Trophoblast cell (in vitro differentiated cells and primary cell): ENCODE measurements at regions not wholly inside any gene's neighbourhood (a gene's known extent, or its start where the extent isn't known, plus 50 kb on each side); places are given as distances from the start of the nearest gene placed in this dataset.
"Not testable (repeated sequence)": the region's sequence is repeated elsewhere in the genome, so short reads cannot be mapped to it uniquely, and the experiment has no call there.

Experiments
- DNase-seq, 2 donors: peaks; one replicate each; pipeline ENCODE4 v3.0.0-alpha.2; 2016
- H2AFZ ChIP-seq: 2 replicates; pipeline ENCODE4 v1.6.1; 2013; ENCODE audit warnings: low read length, moderate library complexity, mild to moderate bottlenecking; ENCODE audit not compliant: insufficient read depth, poor library complexity
- H2AK5ac ChIP-seq: 2 replicates; pipeline ENCODE4 v1.6.1; 2013; ENCODE audit warnings: mild to moderate bottlenecking, low read length
- H2BK120ac ChIP-seq: 2 replicates; pipeline ENCODE4 v1.6.1; 2013; ENCODE audit warnings: low read length, mild to moderate bottlenecking, moderate library complexity; ENCODE audit not compliant: insufficient read depth, poor library complexity
- H2BK12ac ChIP-seq: 2 replicates; pipeline ENCODE4 v1.6.1; 2013; ENCODE audit warnings: mild to moderate bottlenecking, low read length, moderate library complexity
- H2BK5ac ChIP-seq: 2 replicates; pipeline ENCODE4 v1.6.1; 2013; ENCODE audit warnings: low read length, low read depth, moderate library complexity, mild to moderate bottlenecking; ENCODE audit not compliant: poor library complexity
- H3K14ac ChIP-seq: 2 replicates; pipeline ENCODE4 v1.6.1; 2013; ENCODE audit warnings: mild to moderate bottlenecking, low read length
- H3K18ac ChIP-seq: 2 replicates; pipeline ENCODE4 v1.6.1; 2013; ENCODE audit warnings: mild to moderate bottlenecking, low read length
- H3K23ac ChIP-seq: 2 replicates; pipeline ENCODE4 v1.6.1; 2013; ENCODE audit warnings: low read length
- H3K27ac ChIP-seq: 2 replicates; pipeline ENCODE4 v1.5.1; 2013; ENCODE audit warnings: low read depth, mild to moderate bottlenecking, inconsistent platforms, low read length, moderate library complexity
- H3K27me3 ChIP-seq: 2 replicates; pipeline ENCODE4 v1.6.1; 2013; ENCODE audit warnings: inconsistent platforms, mild to moderate bottlenecking, low read length, moderate library complexity; ENCODE audit not compliant: insufficient read depth
- H3K36me3 ChIP-seq, 2 experiments: 1 replicate in 1 of 2; 2 replicates in 1 of 2; pipeline ENCODE4 v1.6.1; 2013; ENCODE audit warnings: low read length in 2 of 2, mild to moderate bottlenecking in 2 of 2, moderate library complexity in 1 of 2; ENCODE audit not compliant: insufficient read depth in 2 of 2, control insufficient read depth in 1 of 2
- H3K4ac ChIP-seq: 2 replicates; pipeline ENCODE4 v1.6.1; 2013; ENCODE audit warnings: low read depth, mild to moderate bottlenecking, low read length, moderate library complexity
- H3K4me1 ChIP-seq, 2 experiments: 1 replicate in 1 of 2; 2 replicates in 1 of 2; pipeline ENCODE4 v1.6.1; 2013; ENCODE audit warnings: low read length in 2 of 2, mild to moderate bottlenecking in 2 of 2, moderate library complexity in 1 of 2; ENCODE audit not compliant: insufficient read depth in 2 of 2, control insufficient read depth in 1 of 2
- H3K4me2 ChIP-seq: 2 replicates; pipeline ENCODE4 v1.6.1; 2013; ENCODE audit warnings: inconsistent platforms, mild to moderate bottlenecking, low read length, moderate library complexity
- H3K4me3 ChIP-seq: 2 replicates; pipeline ENCODE4 v1.5.1; 2013; ENCODE audit warnings: mild to moderate bottlenecking, low read depth, low read length, inconsistent platforms
- H3K79me1 ChIP-seq: one replicate; pipeline ENCODE4 v1.6.1; 2013; ENCODE audit warnings: low read length
- H3K79me2 ChIP-seq: 2 replicates; pipeline ENCODE4 v1.6.1; 2013; ENCODE audit warnings: low read length, mild to moderate bottlenecking; ENCODE audit not compliant: control insufficient read depth, insufficient read depth, poor library complexity
- H3K9ac ChIP-seq: 2 replicates; pipeline ENCODE4 v1.6.1; 2013; ENCODE audit warnings: mild to moderate bottlenecking, low read length
- H3K9me3 ChIP-seq: 2 replicates; pipeline ENCODE4 v1.6.1; 2013; ENCODE audit warnings: low read depth, mild to moderate bottlenecking, control low read depth, inconsistent platforms, low read length; ENCODE audit not compliant: insufficient read depth
- H4K12ac ChIP-seq: 2 replicates; pipeline ENCODE4 v1.6.1; 2013; ENCODE audit warnings: low read depth, mild to moderate bottlenecking, low read length, moderate library complexity
- H4K8ac ChIP-seq: 2 replicates; pipeline ENCODE4 v1.6.1; 2013; ENCODE audit warnings: low read depth, mild to moderate bottlenecking, low read length, moderate library complexity
- H4K91ac ChIP-seq: one replicate; pipeline ENCODE4 v1.6.1; 2013; ENCODE audit warnings: low read depth, mild to moderate bottlenecking, low read length, moderate library complexity
- WGBS: extraction: QIAGEN DNeasy Blood & Tissue Kit; methylation state at CpG from one replicate; pipeline ENCODE4 v1.1.7; 2013; ENCODE audit warnings: missing lambda C conversion rate; ENCODE audit not compliant: insufficient read length, insufficient coverage; ENCODE audit errors: extremely low coverage; 5-methylcytosine and 5-hydroxymethylcytosine counted together

GRCh38 chr13:24931450-24932251 lies 164.3 kb upstream of the PABPC3 start:
- Histone ChIP-seq H3K14ac (no peak overlapping the region), H2BK12ac (no peak overlapping the region), H2BK5ac (no peak overlapping the region), H3K79me2 (no peaks in the 10 kb centered on the region), H3K9ac (no peak overlapping the region), H3K18ac (no peak overlapping the region), H3K27ac (no peak overlapping the region), H4K91ac (no peak overlapping the region), H3K4me1 (peaks cover 0 to 4% of the 10 kb centered on the region in 2 experiments), H3K23ac (no peak overlapping the region), H3K4ac (no peak overlapping the region), H3K9me3 (peaks cover 2% of the 10 kb centered on the region), H3K4me3 (no peak overlapping the region), H3K27me3 (no peaks in the 10 kb centered on the region), H2BK120ac (no peak overlapping the region), H3K79me1 (no peaks in the 10 kb centered on the region), H2AFZ (no peak overlapping the region), H2AK5ac (no peak overlapping the region), H3K36me3 (no peaks in the 10 kb centered on the region), H4K8ac (no peak overlapping the region), H4K12ac (no peak overlapping the region), H3K4me2 (peak overlapping the region; percentile 48)
- no peak for DNase-seq
- WGBS: no CpG with 5 or more reads among the region's 31 CpGs

DNA sequence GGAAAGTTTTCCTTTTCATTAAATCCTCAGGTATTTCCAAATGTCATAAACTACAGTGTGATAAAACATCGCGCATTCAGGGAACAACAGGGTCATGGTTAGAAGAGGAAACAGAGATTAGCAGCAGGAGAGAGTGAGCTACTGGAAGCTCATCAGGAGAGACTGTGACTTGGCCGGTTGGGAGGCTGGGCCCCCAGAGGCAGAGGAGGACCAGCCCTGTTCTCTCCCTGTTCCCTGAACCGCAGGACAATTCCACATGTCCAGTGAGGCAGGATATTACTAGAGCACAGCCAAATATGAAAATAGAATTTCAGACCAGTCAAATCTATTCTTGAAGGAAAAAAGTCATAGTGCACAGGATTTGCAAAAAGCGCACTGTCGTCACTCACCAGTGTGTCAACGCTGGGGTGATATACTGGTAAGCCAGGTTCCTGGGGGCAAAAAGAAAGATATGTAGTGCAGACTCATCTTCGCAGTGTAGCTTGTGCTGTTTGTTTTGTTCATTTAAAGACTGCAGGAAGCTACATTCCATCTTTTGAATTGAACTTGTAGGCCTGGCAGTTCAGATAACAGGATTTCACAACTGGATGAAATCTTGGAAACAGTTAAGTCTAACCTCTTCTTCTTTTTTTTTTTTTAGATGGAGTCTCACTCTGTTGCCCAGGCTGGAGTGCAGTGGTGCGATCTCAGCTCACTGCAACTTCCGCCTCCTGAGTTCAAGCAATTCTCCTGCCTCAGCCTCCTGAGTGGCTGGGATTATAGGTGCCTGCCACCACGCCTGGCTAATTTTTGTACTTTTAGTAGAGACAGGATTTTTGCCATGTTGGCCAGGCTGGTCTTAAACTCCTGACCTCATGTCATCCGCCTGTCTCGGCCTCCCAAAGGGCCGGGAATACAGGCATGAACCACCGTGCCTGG lies 162.6 kb upstream of the PABPC3 start:
- H4K8ac ChIP-seq, H3K36me3 ChIP-seq, H3K4me1 ChIP-seq, H4K12ac ChIP-seq, H3K23ac ChIP-seq, H2BK120ac ChIP-seq, H3K27me3 ChIP-seq, H2AFZ ChIP-seq, H2BK5ac ChIP-seq, H3K18ac ChIP-seq, H4K91ac ChIP-seq, DNase-seq, H3K9me3 ChIP-seq, H3K9ac ChIP-seq, H3K27ac ChIP-seq, H3K79me2 ChIP-seq, H3K14ac ChIP-seq, H2BK12ac ChIP-seq, H3K4me3 ChIP-seq, H3K4me2 ChIP-seq, H2AK5ac ChIP-seq, H3K4ac ChIP-seq, H3K79me1 ChIP-seq: not testable (repeated sequence)
- WGBS: no CpG with 5 or more reads among the region's 15 CpGs

DNA sequence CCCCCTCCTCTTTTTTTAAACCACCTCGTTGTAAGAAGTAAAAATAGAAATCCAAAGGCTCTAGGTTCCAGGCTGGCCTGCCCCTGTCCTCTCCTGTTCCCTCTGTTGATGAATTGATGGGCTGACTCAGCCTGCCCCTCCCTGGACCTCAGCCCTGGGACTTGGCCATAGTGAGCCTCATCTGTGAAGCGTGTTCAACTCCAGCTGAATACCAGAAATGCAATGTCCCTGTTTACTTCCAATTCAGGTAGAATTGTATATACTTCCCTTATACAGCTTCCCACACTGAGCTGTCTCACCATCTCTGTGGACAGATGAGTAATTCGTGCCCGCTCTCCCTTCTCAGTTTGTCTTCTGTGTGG lies 161.9 kb upstream of the PABPC3 start:
- H3K4me2 ChIP-seq, H3K4me1 ChIP-seq, H3K27me3 ChIP-seq, H3K27ac ChIP-seq, H3K4me3 ChIP-seq, H2BK12ac ChIP-seq, DNase-seq, H2BK120ac ChIP-seq, H3K18ac ChIP-seq, H3K14ac ChIP-seq, H2AFZ ChIP-seq, H3K4ac ChIP-seq, H3K9me3 ChIP-seq, H2AK5ac ChIP-seq, H3K79me1 ChIP-seq, H2BK5ac ChIP-seq, H3K36me3 ChIP-seq, H4K91ac ChIP-seq, H4K8ac ChIP-seq, H3K23ac ChIP-seq, H3K79me2 ChIP-seq, H3K9ac ChIP-seq, H4K12ac ChIP-seq: not testable (repeated sequence)
- WGBS: no CpG with 5 or more reads among the region's 4 CpGs

- no peak for DNase-seq
- WGBS: no CpG with 5 or more reads among the region's 6 CpGs
- H3K9ac ChIP-seq: no peak overlapping the region
- H3K4ac ChIP-seq: no peak overlapping the region
- no peak overlapping the region for H2BK5ac ChIP-seq
- H4K91ac ChIP-seq: no peak overlapping the region
- H2AFZ ChIP-seq: no peak overlapping the region
- no peak overlapping the region for H3K27ac ChIP-seq
- H3K14ac ChIP-seq: no peak overlapping the region
- H3K23ac ChIP-seq: no peak overlapping the region
- peaks cover 0 to 2% of the 10 kb centered on the region in 2 experiments for H3K4me1 ChIP-seq
- H3K36me3 ChIP-seq: no peaks in the 10 kb centered on the region
- no peaks in the 10 kb centered on the region for H3K79me1 ChIP-seq
- no peaks in the 10 kb centered on the region for H3K27me3 ChIP-seq
- H2AK5ac ChIP-seq: no peak overlapping the region
- no peak overlapping the region for H3K18ac ChIP-seq
- H3K4me2 ChIP-seq: no peak overlapping the region
- no peak overlapping the region for H4K8ac ChIP-seq
- H3K9me3 ChIP-seq: peaks cover 3% of the 10 kb centered on the region
- no peak overlapping the region for H4K12ac ChIP-seq
- H3K4me3 ChIP-seq: no peak overlapping the region
- no peaks in the 10 kb centered on the region for H3K79me2 ChIP-seq
- no peak overlapping the region for H2BK12ac ChIP-seq
- no peak overlapping the region for H2BK120ac ChIP-seq
Observed at GRCh38 chr13:24938966-24939365, 157.0 kb upstream of the PABPC3 start.
